ENCODE measurements at regions not wholly inside any gene's neighbourhood (a gene's known extent, or its start where the extent isn't known, plus 50 kb on each side); places are given as distances from the start of the nearest gene placed in this dataset.

DNA sequence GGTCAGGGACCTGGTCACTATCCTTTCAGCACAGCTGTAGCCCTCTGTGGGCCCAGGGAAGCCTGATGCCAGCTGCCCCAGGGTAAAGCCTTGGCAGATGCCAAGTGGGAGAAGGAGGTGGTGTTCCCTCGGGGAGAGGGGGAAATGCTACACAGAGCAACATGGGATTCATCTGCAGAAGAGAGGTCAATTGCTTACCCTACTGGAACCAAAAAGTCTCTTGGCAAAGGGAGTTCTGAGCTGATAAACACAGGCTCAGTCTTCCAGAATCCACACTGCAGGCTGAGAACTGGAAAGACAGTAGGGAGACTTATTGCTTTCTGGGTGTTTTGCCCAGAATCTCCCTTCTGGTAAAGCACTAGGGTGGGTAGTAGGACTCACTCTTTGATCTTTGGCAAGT, 100.1 kb upstream of the NEO1 start:
- TF ChIP-seq, protein P1, sequence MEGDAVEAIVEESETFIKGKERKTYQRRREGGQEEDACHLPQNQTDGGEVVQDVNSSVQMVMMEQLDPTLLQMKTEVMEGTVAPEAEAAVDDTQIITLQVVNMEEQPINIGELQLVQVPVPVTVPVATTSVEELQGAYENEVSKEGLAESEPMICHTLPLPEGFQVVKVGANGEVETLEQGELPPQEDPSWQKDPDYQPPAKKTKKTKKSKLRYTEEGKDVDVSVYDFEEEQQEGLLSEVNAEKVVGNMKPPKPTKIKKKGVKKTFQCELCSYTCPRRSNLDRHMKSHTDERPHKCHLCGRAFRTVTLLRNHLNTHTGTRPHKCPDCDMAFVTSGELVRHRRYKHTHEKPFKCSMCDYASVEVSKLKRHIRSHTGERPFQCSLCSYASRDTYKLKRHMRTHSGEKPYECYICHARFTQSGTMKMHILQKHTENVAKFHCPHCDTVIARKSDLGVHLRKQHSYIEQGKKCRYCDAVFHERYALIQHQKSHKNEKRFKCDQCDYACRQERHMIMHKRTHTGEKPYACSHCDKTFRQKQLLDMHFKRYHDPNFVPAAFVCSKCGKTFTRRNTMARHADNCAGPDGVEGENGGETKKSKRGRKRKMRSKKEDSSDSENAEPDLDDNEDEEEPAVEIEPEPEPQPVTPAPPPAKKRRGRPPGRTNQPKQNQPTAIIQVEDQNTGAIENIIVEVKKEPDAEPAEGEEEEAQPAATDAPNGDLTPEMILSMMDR (IDR thresholded peaks at IDR 0.05), result no peak
- TF ChIP-seq POLR2AphosphoS5 (IDR thresholded peaks at IDR 0.05), result no peak
- no peak for TF ChIP-seq EP300 (IDR thresholded peaks at IDR 0.05)
- TF ChIP-seq POLR2A (IDR thresholded peaks at IDR 0.05), result no peak

All from suprapubic skin (tissue), 4 donors.